ENCODE measurements at regions not wholly inside any gene's neighbourhood (a gene's known extent, or its start where the extent isn't known, plus 50 kb on each side); places are given as distances from the start of the nearest gene placed in this dataset.

DNA sequence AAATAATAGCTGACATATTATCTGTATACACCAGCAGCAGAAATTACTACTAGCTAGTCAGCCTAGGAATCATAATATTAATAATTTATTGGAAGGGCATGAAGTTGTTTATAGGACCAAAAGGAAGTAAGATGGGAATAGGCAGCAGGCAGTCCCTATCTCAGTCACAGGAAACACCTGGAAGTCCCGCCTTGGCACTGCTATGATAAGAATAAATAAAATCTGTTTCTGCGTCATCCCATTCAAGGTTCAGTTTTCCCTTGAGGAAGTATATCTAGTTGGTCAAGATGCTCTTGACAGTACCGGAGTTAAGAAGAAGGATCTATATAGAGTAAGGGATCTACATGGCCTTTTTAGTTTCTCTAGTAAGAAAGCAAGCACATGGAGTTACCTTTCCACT, 830.8 kb downstream of the DIAPH3 start:
- TF ChIP-seq, protein P1, sequence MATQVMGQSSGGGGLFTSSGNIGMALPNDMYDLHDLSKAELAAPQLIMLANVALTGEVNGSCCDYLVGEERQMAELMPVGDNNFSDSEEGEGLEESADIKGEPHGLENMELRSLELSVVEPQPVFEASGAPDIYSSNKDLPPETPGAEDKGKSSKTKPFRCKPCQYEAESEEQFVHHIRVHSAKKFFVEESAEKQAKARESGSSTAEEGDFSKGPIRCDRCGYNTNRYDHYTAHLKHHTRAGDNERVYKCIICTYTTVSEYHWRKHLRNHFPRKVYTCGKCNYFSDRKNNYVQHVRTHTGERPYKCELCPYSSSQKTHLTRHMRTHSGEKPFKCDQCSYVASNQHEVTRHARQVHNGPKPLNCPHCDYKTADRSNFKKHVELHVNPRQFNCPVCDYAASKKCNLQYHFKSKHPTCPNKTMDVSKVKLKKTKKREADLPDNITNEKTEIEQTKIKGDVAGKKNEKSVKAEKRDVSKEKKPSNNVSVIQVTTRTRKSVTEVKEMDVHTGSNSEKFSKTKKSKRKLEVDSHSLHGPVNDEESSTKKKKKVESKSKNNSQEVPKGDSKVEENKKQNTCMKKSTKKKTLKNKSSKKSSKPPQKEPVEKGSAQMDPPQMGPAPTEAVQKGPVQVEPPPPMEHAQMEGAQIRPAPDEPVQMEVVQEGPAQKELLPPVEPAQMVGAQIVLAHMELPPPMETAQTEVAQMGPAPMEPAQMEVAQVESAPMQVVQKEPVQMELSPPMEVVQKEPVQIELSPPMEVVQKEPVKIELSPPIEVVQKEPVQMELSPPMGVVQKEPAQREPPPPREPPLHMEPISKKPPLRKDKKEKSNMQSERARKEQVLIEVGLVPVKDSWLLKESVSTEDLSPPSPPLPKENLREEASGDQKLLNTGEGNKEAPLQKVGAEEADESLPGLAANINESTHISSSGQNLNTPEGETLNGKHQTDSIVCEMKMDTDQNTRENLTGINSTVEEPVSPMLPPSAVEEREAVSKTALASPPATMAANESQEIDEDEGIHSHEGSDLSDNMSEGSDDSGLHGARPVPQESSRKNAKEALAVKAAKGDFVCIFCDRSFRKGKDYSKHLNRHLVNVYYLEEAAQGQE (IDR thresholded peaks at IDR 0.05; ENCODE audit: insufficient read depth in 1 of 2, low read depth in 2 of 2, low read length in 2 of 2), result no peak
- TF ChIP-seq TAF1 (IDR thresholded peaks at IDR 0.05; ENCODE audit: borderline replicate concordance, insufficient read depth, low read length) (no peak), POLR2AphosphoS5 (IDR thresholded peaks at IDR 0.05; ENCODE audit: low read depth, low read length) (no peak)

DNA sequence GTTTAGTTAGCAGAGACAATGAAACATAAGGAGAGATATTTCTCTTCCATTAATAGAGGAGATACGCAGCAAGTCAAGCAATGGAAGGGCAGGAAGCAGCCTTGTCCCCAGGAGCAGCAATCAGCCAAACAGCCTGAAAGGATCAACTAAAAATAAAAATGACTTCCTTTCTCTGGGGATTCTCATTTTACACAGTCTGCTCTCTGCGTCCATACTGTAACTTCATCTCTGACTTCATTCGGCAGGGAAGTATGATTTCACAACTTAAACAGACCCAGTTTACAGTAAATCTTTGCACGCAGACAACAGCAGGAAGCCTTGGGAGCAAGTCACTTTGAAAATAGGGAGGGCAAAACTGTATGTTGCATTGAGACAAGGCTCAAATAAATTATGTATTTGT, 826.7 kb downstream of the DIAPH3 start:
- TF ChIP-seq TAF1 (IDR thresholded peaks at IDR 0.05; ENCODE audit: borderline replicate concordance, insufficient read depth, low read length) (no peak), FOXP2 (optimal IDR thresholded peaks at IDR 0.05; ENCODE audit: borderline replicate concordance, extremely low read depth, extremely low read length, insufficient read depth) (no peak), POLR2AphosphoS5 (IDR thresholded peaks at IDR 0.05; ENCODE audit: low read depth, low read length) (no peak), SIN3A (IDR thresholded peaks at IDR 0.05; ENCODE audit: borderline replicate concordance, insufficient read depth, low read length) (0 out of 2 replicates have a peak, but pooled peaks have one; percentile 22)
- TF ChIP-seq, protein P1 (IDR thresholded peaks at IDR 0.05; ENCODE audit: insufficient read depth in 1 of 2, low read depth in 2 of 2, low read length in 2 of 2), result 0 out of 4 replicates have a peak, but pooled peaks of 1 of the 2 experiments have one; percentile 24

DNA sequence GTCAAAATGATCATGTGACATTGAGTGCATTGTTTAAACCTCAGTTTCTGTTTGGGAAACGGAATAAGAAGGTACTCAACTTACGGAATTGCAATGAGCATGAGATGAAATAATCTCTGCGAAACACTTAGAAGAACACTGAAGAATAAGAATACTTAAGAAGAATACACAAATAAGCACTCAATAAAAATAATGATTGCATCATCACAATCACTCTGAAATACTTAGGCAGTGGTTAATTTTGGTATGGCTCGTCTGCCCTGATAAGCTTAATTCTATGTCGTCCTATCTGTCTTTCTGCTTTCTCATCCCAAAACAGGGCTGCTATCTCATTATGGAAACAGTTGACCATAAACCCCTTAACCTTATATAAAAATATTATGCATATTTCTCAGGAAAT, 823.6 kb downstream of the DIAPH3 start:
- TF ChIP-seq FOXP2 (optimal IDR thresholded peaks at IDR 0.05; ENCODE audit: borderline replicate concordance, extremely low read depth, extremely low read length, insufficient read depth), result no peak

GRCh38 chr13:59340581-59340980, 823.1 kb downstream of the DIAPH3 start:
- TF ChIP-seq TAF1 (IDR thresholded peaks at IDR 0.05; ENCODE audit: borderline replicate concordance, insufficient read depth, low read length) (no peak), POLR2AphosphoS5 (IDR thresholded peaks at IDR 0.05; ENCODE audit: low read depth, low read length) (no peak)
- TF ChIP-seq, protein P1 (IDR thresholded peaks at IDR 0.05; ENCODE audit: insufficient read depth in 1 of 2, low read depth in 2 of 2, low read length in 2 of 2), result no peak

DNA sequence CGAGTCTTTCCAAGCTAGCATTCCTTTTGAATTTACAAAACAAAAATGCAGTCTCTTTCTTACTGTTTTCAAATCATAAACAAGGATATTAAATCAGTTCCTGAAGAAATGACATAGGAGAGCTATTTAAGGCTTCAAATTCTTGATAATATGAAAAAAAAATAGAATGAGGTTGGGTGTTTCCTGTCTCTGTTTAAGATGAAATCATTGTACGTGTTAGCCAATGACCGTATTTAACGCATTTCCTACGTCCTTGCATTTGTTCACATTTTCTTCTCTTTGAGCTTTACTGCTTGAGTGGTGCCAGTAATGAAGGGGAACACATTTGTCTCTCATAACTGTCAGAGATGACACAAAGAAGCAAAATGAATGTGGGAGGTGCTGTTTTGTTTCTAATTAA, 821.3 kb downstream of the DIAPH3 start:
- TF ChIP-seq, protein P1 (IDR thresholded peaks at IDR 0.05; ENCODE audit: insufficient read depth in 1 of 2, low read depth in 2 of 2, low read length in 2 of 2), result no peak
- TF ChIP-seq SIN3A (IDR thresholded peaks at IDR 0.05; ENCODE audit: borderline replicate concordance, insufficient read depth, low read length) (no peak), FOXP2 (optimal IDR thresholded peaks at IDR 0.05; ENCODE audit: borderline replicate concordance, extremely low read depth, extremely low read length, insufficient read depth) (no peak), POLR2AphosphoS5 (IDR thresholded peaks at IDR 0.05; ENCODE audit: low read depth, low read length) (no peak), TAF1 (IDR thresholded peaks at IDR 0.05; ENCODE audit: borderline replicate concordance, insufficient read depth, low read length) (no peak)
